IPS DF 6.9 (cell line): ENCODE measurements at regions not wholly inside any gene's neighbourhood (a gene's known extent, or its start where the extent isn't known, plus 50 kb on each side); places are given as distances from the start of the nearest gene placed in this dataset.

Source experiments
- DNase-seq: peaks from one replicate; pipeline ENCODE4 v3.0.0-alpha.2; 2013; ENCODE audit warnings: low read depth, low spot score
- H3K27ac ChIP-seq: one replicate; pipeline ENCODE4 v1.5.1; 2013; ENCODE audit warnings: low read length, control low read depth
- H3K27me3 ChIP-seq: 2 replicates; pipeline ENCODE4 v1.6.1; 2013; ENCODE audit warnings: mild to moderate bottlenecking, low read length; ENCODE audit not compliant: control insufficient read depth, insufficient read depth
- H3K36me3 ChIP-seq: 2 replicates; pipeline ENCODE4 v1.6.1; 2013; ENCODE audit warnings: low read length; ENCODE audit not compliant: control insufficient read depth, insufficient read depth
- H3K4me1 ChIP-seq: 2 replicates; pipeline ENCODE4 v1.6.1; 2013; ENCODE audit warnings: low read length; ENCODE audit not compliant: control insufficient read depth, insufficient read depth
- H3K4me3 ChIP-seq: 2 replicates; pipeline ENCODE4 v1.5.1; 2013; ENCODE audit warnings: mild to moderate bottlenecking, low read length
- H3K9me3 ChIP-seq: 2 replicates; pipeline ENCODE4 v1.6.1; 2013; ENCODE audit warnings: low read length, inconsistent platforms; ENCODE audit not compliant: control insufficient read depth, insufficient read depth
- WGBS: extraction: QIAGEN DNeasy Blood & Tissue Kit; methylation state at CpG from one replicate; pipeline ENCODE4 v1.1.7; 2013; ENCODE audit warnings: mixed read lengths, missing lambda C conversion rate; ENCODE audit not compliant: insufficient read length, insufficient coverage; 5-methylcytosine and 5-hydroxymethylcytosine counted together

GRCh38 chr4:105022811-105023667, 123.6 kb upstream of the TET2 start:
- DNase-seq = no peak
- H3K27me3 ChIP-seq = no peaks in the 10 kb centered on the region
- H3K27ac ChIP-seq = no peak overlapping the region
- no peak overlapping the region for H3K4me3 ChIP-seq
- H3K4me1 ChIP-seq = no peaks in the 10 kb centered on the region
- no peaks in the 10 kb centered on the region for H3K9me3 ChIP-seq
- no peaks in the 10 kb centered on the region for H3K36me3 ChIP-seq
- WGBS = no CpG with 5 or more reads among the region's 6 CpGs

GRCh38 chr4:105023668-105024055, 123.0 kb upstream of the TET2 start:
- Histone ChIP-seq H3K9me3 (no peaks in the 10 kb centered on the region), H3K4me3 (no peak overlapping the region), H3K36me3 (no peaks in the 10 kb centered on the region), H3K27me3 (no peaks in the 10 kb centered on the region), H3K27ac (no peak overlapping the region), H3K4me1 (no peaks in the 10 kb centered on the region)
- DNase-seq = no peak

- H3K9me3 ChIP-seq = no peaks in the 10 kb centered on the region
- H3K4me3 ChIP-seq = no peak overlapping the region
- no CpG with 5 or more reads among the region's 2 CpGs for WGBS
- no peak for DNase-seq
- no peaks in the 10 kb centered on the region for H3K4me1 ChIP-seq
- H3K36me3 ChIP-seq = no peaks in the 10 kb centered on the region
- H3K27me3 ChIP-seq = no peaks in the 10 kb centered on the region
- no peak overlapping the region for H3K27ac ChIP-seq
These were observed 121.2 kb upstream of the TET2 start for GRCh38 chr4:105025263-105026017.

GRCh38 chr4:105036991-105037390, 109.7 kb upstream of the TET2 start:
- Histone ChIP-seq H3K27me3 (no peaks in the 10 kb centered on the region), H3K9me3 (no peaks in the 10 kb centered on the region), H3K4me3 (no peak overlapping the region), H3K36me3 (no peaks in the 10 kb centered on the region), H3K27ac (no peak overlapping the region), H3K4me1 (no peaks in the 10 kb centered on the region)
- no CpG with 5 or more reads among the region's 1 CpG for WGBS
- no peak for DNase-seq

- no peaks in the 10 kb centered on the region for H3K9me3 ChIP-seq
- no peak overlapping the region for H3K27ac ChIP-seq
- H3K4me1 ChIP-seq = no peaks in the 10 kb centered on the region
- DNase-seq = no peak
- H3K36me3 ChIP-seq = no peaks in the 10 kb centered on the region
- H3K4me3 ChIP-seq = no peak overlapping the region
- H3K27me3 ChIP-seq = no peaks in the 10 kb centered on the region
These were observed 104.2 kb upstream of the TET2 start for GRCh38 chr4:105042451-105042850.

GRCh38 chr4:105050896-105051295, 95.8 kb upstream of the TET2 start:
- no peaks in the 10 kb centered on the region for H3K36me3 ChIP-seq
- H3K9me3 ChIP-seq = no peaks in the 10 kb centered on the region
- WGBS = no CpG with 5 or more reads among the region's 2 CpGs
- H3K27me3 ChIP-seq = no peaks in the 10 kb centered on the region
- no peak overlapping the region for H3K4me3 ChIP-seq
- H3K4me1 ChIP-seq = no peaks in the 10 kb centered on the region
- H3K27ac ChIP-seq = no peak overlapping the region
- DNase-seq = no peak

GRCh38 chr4:105057370-105058105, 89.1 kb upstream of the TET2 start:
- H3K4me3 ChIP-seq = no peak overlapping the region
- no peaks in the 10 kb centered on the region for H3K27me3 ChIP-seq
- H3K36me3 ChIP-seq = no peaks in the 10 kb centered on the region
- no peaks in the 10 kb centered on the region for H3K9me3 ChIP-seq
- no peak overlapping the region for H3K27ac ChIP-seq
- H3K4me1 ChIP-seq = peaks cover 4% of the 10 kb centered on the region; the same call in 1 of the 2 replicates
- no CpG with 5 or more reads among the region's 5 CpGs for WGBS
- DNase-seq = no peak

GRCh38 chr4:105058177-105058812, 88.4 kb upstream of the TET2 start:
- WGBS = no CpG with 5 or more reads among the region's 3 CpGs
- H3K27ac ChIP-seq = no peak overlapping the region
- H3K9me3 ChIP-seq = no peaks in the 10 kb centered on the region
- DNase-seq = no peak
- H3K27me3 ChIP-seq = no peaks in the 10 kb centered on the region
- H3K4me1 ChIP-seq = peaks cover 4% of the 10 kb centered on the region; the same call in 1 of the 2 replicates
- H3K4me3 ChIP-seq = no peak overlapping the region
- no peaks in the 10 kb centered on the region for H3K36me3 ChIP-seq

- no peak for DNase-seq
- Histone ChIP-seq H3K4me3 (no peak overlapping the region), H3K27me3 (no peaks in the 10 kb centered on the region), H3K9me3 (no peaks in the 10 kb centered on the region), H3K4me1 (peaks cover 4% of the 10 kb centered on the region; the same call in 1 of the 2 replicates), H3K36me3 (no peaks in the 10 kb centered on the region), H3K27ac (no peak overlapping the region)
These were observed 87.3 kb upstream of the TET2 start for GRCh38 chr4:105059337-105059736.

GRCh38 chr4:105060628-105061027, 86.0 kb upstream of the TET2 start:
- Histone ChIP-seq H3K9me3 (no peaks in the 10 kb centered on the region), H3K4me1 (peaks cover 4% of the 10 kb centered on the region; the same call in 1 of the 2 replicates), H3K27ac (no peak overlapping the region), H3K4me3 (no peak overlapping the region), H3K27me3 (no peaks in the 10 kb centered on the region), H3K36me3 (no peaks in the 10 kb centered on the region)
- no peak for DNase-seq
- no CpG with 5 or more reads among the region's 1 CpG for WGBS
